NCI-H510A treated with DMSO at 0.1 percent for 48 hours (cell line): ENCODE measurements at regions not wholly inside any gene's neighbourhood (a gene's known extent, or its start where the extent isn't known, plus 50 kb on each side); places are given as distances from the start of the nearest gene placed in this dataset.

Source experiments
- DNase-seq: peaks from one replicate; lab custom pipeline; 2025; lab: John Stamatoyannopoulos, UW

DNA sequence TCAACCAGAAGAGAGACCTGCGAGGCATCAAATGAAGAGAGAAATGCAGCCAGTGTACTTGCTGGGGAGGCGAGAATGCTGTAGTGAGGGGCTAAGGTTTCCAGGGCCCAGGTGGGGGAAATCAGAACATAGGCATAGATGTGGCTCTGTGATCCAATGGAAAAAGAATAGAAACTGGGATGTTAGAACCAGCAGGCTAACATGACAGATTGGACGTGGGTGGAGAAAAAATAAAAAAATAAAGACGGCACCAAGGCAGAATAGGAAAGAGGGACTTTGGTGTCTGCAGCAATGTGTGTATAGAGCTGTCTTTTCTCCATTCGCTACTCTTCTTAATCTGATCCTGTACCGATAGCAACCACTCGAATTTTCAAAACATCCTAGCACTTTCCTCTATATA lies 381.0 kb upstream of the NBEA start:
- DNase-seq, result no peak

DNA sequence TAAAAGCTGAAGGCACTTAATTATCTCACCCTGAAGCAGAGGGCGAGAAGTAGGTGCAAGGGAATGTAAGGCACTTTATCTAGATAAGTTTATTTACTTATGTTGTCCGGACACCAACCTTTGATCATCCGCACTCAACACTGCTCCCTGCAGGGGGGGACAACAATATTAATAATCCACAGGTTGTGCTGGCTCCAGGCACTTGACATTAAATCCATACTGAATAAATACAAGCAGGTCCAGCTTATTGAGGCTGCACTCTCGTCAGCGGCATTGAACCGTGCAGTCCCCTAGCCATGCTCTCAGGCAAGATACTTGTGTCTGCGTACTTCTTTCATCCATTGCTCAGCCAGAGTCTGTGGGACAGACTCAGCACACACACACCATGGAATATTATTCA lies 374.5 kb upstream of the NBEA start:
- peak; percentile 54 for DNase-seq

DNA sequence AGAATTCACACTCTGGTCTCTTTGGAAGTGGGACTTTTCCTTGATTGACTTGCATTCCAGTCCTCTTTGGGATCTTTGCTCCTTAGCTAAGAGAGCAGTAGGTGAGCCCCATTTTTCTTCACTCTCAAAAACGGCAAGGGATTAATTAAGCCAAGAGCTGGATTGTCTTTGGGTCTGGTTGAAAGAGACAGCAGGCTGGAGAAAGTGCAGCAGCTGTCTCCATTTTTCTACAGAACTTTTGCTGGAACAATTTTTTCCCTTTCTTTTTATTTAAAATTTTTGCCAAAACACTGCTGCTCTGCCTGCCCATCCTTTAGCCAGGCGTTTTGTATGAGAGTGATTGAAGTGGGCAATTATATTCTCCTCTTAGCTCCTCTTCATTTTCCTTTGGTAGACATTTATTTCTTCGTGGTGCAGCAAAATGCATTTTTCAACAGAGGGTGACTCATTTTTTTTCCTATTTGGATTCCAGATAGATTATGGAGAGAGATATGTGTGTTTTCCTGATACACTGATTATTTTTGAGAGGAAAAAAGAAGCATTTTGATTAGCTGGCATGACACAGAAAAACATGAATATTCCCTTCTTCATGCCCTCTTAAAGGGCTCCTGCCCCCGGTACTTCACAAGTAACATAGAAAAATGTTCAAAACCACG lies 371.2 kb upstream of the NBEA start:
- DNase-seq, result no peak

DNA sequence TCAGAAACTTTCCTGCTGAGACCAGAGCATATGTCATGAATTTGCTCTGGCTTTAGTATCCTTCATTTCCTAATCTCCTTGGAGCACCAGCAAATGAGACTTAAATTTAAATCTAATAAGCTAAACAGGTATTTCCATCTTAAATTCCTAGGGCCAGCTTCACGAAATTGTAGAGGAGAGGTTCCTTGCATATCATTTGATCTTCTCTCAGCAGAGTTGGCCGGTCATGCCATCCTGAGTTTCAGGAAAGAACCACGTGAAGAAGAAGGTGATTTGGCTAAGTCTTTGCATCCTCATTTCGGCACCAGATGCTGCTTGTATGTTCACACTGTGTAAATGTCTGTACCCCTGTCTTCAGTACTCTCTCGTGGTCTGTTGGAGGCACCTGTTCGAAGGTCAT lies 370.4 kb upstream of the NBEA start:
- no peak for DNase-seq

DNA sequence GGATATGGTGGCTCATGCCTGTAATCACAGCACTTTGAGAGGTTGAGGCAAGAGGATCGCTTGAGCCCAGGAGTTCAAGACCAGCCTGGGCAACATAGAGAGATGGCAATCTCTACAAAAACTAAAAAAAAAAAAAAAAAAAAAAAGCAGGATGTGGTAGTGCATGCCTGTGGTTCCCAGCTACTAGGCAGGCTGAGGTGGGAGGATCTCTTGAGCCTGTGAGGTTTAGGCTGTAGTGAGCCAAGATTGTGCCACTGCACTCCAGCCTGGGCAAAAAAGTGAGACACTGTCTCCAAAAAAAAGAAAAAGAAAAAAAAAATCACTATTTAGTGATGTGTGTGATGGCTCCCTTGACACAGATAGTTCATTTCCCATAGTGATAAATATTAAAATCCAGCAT lies 365.0 kb upstream of the NBEA start:
- DNase-seq, result no peak

DNA sequence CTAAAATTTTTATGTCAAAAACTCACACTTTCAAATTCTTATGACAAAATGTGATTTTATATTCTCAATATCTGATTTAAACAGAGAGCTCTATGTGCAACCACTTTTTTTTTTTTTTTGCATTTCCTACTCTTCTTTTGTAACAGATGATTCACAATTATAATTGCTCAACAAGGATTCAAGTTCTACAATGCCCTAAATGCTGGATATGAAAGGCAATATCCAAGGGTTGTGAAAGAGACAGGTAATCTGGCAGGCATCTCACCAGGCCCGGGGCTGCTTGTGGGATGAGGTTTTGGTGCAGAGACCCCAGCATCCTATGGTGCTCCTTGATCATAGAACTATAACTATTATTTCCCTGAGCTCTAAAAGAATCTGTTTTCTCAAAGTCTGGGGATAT lies 363.6 kb upstream of the NBEA start:
- no peak for DNase-seq

DNA sequence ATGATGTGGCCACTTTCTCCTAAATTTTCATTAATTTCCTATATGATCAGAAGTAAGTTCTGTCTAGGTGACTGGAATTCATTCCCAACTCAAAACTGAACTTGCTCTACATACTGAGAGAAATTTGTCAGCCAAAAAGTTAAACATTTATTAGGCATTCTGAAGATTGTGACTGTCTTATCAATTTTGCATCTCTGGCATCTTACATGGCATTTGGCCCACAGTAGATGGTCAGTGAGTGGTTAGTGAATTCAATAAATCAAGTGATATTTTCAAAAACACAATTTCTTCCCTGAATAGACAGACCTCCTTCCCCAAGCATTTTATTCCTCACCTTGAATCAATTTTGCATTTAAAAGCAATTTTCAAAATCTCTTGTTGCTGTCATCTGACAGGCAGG lies 363.2 kb upstream of the NBEA start:
- no peak for DNase-seq

DNA sequence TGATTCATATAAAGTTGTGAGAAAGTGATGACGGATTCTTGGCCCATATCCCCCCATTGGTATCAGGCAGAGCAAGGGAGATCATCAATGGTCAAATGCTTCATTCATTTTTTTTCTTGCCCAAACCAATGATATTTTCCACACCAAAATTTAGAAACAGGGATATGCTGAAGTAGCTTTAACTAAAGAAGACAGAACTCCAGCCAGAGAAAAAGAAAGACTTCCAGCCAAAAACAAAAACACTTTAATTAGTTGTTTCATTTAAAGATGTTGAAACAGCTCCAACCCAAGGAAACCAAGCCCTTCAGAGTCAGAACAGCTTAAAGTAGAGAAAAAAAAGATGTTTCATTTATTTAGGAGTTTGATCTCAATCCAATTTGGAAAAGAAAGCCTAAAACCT lies 358.9 kb upstream of the NBEA start:
- DNase-seq, result no peak

DNA sequence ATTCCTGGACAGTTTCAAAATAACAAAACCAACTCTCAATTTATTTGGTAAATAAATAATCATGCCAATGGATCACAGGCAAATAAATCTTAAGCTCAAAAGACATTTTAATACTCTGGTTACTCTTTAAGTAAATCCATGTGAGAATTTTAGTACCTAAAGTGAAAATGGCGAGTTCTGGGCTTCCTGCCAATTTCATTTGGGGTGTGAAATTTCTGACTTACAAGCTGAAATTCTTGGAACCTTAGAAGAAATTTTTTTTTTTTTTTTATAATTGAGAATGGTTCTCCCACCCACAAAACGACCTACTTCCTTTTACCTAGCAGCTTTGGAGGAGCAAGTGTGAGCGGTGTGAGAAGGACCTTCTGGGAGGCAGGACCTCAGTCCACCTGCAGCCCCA lies 354.5 kb upstream of the NBEA start:
- no peak for DNase-seq

DNA sequence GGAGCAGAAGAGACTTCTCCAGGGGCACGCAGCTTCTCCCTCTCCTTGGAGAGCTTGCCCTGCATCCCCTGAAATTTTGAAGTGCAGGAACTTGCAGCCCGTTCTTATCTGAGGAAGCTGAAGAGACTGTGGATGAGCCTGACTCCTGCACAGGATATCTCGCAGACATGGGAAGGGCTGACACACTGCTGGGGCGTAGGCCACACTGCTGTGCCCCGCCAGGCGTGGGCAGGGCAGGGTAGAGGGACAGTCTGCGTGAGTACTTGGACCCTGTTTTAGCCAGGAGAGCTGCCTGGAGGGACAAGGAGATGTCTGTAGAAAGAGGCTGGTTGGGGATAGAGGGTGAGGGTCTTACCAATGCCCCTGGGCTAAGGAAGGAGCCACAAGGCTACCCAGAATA lies 353.7 kb upstream of the NBEA start:
- no peak for DNase-seq

DNA sequence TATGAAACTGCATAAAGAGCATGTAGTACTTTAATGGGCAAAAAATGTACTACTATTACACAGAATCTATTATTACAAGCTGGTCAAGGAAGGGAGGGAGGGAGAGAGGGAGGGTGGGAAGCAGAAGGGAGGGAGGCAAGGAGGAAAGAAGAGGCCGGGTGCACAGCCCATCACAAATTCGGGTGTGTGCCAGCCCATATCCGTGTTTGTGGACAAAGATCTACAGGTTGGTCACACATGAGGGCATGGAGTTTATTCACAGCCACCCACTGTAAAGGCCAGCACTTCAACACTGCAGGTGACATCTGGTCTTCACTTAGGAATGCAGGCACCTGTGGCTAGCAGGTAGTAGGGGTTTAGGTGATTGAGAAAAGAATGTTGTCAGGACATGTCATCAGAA lies 352.5 kb upstream of the NBEA start:
- DNase-seq, result no peak

DNA sequence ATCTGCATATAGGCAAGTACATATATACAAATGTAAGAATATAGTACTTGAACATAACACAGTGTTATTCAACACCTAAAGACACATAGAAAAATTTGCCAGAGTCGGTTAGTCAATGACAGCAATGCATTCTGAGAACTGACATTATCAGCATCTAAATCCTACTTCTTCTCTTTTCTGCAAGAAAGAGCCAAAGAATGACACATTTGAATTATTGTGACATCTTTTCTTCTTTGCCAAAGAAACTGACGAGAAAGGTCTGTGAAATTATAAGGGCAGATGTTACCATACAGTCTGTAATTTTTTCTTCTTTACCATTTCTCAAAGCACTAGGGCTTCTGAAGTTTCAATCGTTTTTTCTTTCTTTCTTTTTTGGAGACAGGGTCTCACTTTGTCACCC lies 350.9 kb upstream of the NBEA start:
- no peak for DNase-seq

DNA sequence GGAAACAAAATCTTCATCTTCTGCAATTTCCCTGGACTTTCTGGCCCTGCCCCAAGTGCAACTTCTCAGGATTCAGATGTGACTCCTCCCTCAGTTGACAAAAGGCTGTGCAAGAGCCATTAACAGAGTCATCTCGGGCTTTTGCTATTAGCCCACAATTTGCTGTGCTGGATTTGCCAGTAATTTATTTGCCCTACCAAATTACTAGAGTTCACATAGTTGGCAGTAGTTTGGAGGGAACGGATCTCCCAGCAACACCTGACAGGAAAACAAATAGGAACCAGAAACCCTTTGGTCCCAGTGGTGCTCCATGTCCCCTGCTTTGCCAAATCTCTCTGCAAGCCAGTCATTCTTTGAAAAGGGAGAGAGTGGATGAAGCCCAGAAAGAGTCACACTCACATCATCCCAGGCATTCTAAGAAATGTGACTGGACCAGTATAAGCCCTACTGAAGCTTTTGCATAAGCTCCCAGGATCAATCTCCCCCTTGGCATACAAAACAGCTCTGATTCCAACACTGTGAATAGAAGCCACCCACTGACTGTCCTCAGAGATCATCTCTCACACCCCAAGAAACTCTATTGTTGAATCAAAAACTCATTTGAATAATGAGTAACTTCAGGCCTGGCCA lies 350.1 kb upstream of the NBEA start:
- peak; percentile 10 for DNase-seq

DNA sequence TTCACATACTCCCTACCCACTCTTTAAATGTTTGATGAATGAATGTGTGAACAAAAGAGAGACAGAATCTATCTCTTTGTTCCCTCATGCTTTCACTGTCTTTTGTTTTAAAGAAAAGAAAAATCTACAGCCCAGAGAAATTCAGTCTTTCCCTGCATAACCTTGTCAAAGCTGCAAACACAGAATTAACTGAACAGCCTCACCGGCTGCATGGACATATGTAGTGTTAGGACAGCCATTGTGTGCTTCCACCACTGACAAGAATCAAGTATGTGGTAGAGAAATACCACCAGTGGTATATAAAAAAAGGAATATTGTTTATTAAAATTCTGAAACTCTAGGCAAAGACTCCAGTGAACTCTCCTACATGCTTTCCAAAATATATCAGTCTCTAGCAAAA lies 348.4 kb upstream of the NBEA start:
- no peak for DNase-seq

DNA sequence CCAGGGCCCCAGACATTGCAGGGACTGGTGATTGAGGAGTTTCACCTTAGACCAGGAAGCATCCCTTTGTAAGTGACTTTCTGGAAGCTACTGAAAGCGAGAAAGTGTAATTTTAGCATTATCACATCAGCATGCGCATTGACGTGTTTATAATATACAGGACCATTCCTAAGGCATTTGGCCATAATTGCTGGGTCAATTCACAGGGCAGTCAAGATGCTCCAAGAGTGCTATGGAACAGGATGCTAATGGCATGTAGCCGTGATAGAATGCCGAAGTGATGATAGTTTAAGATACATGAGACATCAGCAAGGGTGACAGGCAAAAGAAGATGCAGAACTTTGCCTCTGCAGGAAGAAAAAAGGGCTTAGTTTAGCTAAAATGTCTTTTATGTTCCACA lies 347.6 kb upstream of the NBEA start:
- no peak for DNase-seq

DNA sequence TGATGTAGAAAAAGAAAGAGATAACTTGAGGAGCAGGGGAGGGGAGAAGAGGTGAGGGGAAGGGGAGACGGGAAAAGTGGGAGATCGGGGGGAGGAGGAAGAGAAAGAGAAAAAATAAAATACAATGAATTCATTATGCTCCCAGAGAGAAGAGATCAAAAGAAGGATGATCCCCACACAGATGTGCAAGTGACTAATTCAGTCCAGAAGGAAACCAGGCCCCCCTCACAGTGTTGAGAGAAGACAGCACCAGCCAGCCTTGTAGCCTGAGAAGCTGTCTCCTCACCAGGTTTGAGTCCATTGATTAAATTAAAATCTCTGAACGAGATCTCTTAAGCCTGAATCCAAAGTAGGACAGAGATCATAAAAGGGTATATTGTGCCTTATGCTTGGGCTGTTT lies 333.7 kb upstream of the NBEA start:
- no peak for DNase-seq

DNA sequence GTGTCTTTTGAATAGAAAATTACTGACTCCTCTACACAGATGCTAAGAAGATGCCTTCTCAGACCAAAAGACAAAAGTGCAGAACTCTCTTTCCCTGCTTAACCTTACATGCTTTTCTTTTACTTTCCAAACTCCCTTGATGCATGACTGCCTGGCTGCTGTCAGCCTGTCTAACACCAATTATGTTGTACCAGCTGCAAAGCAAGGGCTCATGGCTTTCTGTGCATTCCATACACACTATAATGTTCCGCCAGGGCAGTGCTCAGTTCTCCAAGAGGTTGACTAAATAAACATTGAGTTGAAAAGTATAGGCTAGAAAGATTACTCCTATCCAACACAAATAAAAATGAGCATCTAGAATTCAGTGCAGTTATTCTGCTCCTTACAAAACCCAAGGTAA lies 330.4 kb upstream of the NBEA start:
- DNase-seq, result peak; percentile 49

DNA sequence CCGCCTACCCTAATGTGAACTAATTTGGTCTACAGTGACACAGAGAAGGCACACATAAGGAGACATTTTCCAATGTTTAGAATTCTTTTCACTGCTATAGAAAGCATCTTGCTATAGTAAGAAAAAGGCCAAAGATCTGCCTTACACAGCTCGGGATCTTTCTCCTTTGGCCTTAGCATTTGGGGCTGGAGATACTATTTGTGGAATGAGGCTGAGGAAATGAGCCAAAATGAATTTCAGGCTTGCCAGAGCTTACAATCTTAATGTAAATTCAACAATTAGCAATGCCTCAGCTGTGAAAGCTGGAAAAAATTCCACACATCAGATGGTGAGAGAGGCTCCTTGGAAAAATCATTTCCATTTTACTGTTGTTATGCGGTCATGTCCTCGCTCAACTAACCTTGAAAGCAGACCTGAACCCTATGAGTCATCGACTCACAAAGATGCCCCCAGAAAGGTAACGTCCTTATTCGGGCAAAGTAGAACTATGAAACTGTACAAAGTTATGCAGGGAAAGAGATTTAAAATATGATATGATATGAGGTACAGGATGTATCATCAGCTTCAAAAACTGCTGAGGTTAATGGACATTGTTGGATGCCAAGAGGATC lies 324.5 kb upstream of the NBEA start:
- DNase-seq, result no peak

DNA sequence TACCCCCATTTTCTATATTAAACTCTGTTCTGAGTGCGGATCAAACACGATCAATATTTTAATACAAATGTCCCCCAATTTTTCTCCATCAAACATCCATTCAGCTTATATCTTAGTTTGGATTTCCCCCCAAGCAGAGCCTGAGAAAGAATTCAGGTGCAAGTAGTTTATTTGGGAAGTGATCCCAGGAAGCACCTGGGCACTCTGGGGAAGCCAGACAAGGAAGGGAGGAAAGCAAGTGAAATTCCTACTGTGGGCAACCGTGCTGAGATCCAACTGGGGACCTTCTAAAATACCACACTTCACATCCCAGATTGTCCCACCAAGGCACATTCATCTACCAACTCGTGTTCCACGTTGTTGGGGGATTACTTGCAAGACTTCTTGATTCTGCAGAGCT lies 323.4 kb upstream of the NBEA start:
- no peak for DNase-seq

DNA sequence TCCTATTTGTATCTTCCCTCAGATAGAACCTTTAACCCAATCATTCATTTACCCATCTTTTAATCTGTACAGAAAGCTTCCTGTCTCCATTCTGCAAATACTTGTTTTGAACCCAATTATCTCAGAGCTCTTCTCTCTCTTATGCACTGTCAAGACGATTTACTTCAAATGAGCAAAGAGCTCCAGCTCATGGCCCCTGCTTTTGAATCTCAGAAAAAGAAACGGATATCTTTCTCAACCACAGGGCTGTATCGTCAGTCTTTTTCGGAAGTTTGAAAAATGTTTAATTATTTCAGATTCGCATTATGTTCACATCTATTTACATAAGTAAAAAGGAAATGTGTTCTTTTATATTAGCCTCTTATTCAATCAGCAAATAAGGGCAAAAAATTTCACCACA lies 322.7 kb upstream of the NBEA start:
- DNase-seq, result no peak

DNA sequence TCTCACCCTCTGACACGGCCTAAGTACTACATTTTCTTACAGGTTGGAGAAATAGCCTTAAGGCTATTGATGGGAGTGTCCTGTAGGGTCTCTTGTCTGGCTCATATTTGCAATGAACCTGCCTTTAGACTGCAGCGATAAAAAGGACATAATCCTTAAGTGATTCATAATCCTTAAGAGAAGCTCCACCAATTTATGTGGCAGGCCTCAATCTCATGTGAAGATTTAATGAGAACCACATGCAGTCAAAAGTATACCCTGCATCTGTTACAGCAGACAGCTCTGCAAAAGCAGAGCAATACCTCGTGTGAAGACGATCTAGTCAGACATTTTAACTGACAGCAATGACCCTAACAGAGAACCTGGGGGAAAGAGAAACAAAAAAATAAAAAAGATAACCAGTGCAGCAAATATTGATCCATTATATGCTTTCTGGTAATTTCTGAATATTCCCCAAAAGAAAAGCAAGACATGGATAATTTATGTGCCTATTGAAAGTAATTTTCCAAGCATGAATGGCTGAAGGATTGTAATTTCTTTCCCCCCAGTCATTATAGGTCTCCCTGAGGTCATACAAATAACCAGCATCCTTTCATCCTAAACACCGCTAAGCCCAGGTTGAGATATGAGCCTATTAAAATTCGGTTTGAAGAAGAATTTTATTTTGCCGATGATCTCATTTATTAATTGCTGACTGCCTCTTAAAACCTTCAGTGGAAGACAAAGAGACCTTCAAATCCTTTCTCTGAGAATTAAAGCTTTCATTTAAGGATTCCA lies 321.8 kb upstream of the NBEA start:
- DNase-seq, result no peak

DNA sequence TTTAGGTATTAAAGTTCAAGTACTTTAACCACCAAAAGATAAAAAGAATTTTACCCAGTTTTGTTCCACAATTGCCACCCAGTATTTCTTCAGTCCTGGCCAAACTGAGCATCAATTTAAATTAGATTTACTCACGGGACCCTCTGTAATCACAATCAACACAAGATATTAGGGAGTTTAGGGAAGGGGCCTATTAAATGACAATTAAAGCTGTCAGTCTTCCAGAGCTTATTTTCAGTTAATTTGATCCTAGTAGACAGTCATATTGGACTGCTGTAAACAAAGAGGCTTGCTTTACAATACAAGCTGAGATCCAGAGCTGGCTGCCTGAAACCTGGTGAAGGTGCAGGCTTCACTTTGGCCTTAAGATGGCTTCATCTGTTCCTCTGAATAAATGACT lies 321.2 kb upstream of the NBEA start:
- DNase-seq, result no peak

DNA sequence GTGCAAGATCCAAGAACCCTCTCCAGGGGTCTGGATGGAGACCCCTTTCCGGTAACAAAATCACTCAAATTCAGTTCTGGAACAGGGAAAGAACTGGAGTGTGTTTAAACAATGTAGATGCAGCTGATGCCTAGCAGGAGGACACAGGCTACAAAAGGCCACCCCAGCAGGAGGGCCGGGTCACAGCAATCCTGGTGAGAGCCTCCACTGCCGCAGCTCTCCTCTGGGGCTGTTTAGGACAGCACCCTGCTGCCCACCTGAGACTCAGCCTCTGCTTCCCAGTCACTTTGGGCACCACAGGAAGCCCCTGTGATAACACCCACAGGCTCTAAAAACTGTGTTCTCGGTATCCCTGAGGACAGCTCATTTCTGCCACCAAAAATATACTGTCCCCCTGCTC lies 318.7 kb upstream of the NBEA start:
- DNase-seq, result no peak
